CD14-positive monocyte (primary cell): ENCODE measurements at regions not wholly inside any gene's neighbourhood (a gene's known extent, or its start where the extent isn't known, plus 50 kb on each side); places are given as distances from the start of the nearest gene placed in this dataset.
"Not testable (repeated sequence)": the region's sequence is repeated elsewhere in the genome, so short reads cannot be mapped to it uniquely, and the experiment has no call there.

ENCODE experiments used
- DNase-seq, 3 donors: peaks; one replicate each; pipeline ENCODE4 v3.0.0-alpha.2; 2011 to 2022
- H2AFZ ChIP-seq: 2 replicates; pipeline ENCODE4 v1.6.0; 2012; ENCODE audit warnings: mild to moderate bottlenecking, low read depth, low read length, inconsistent platforms; ENCODE audit not compliant: insufficient read depth, poor library complexity, severe bottlenecking
- H3K27ac ChIP-seq, 2 donors: 1 replicate in 1 of 2; 2 replicates in 1 of 2; pipeline ENCODE4 v1.5.1; 2012 to 2013; ENCODE audit warnings: low read length in 2 of 2, control low read depth in 1 of 2, inconsistent platforms in 1 of 2, low read depth in 1 of 2, mild to moderate bottlenecking in 1 of 2
- H3K27me3 ChIP-seq, 2 donors: one replicate each; pipeline versions ENCODE4 v1.6.0 to v1.6.1; 2011 to 2013; ENCODE audit warnings: low read length in 2 of 2; ENCODE audit not compliant: control insufficient read depth in 2 of 2, insufficient read depth in 2 of 2
- H3K36me3 ChIP-seq, 2 donors: replicated peaks in 1 of 2; 1 replicate in 1 of 2; 2 replicates in 1 of 2; pipeline versions ENCODE4 v1.5.1 to v1.6.1; 2012 to 2013; ENCODE audit warnings: low read length in 2 of 2, control low read depth in 1 of 2, inconsistent platforms in 1 of 2, mild to moderate bottlenecking in 1 of 2; ENCODE audit not compliant: insufficient read depth in 2 of 2, control insufficient read depth in 1 of 2
- H3K4me1 ChIP-seq, 2 donors: 1 replicate in 1 of 2; 2 replicates in 1 of 2; pipeline versions ENCODE4 v1.5.1 to v1.6.1; 2012 to 2013; ENCODE audit warnings: low read length in 2 of 2, control low read depth in 1 of 2, inconsistent platforms in 1 of 2, mild to moderate bottlenecking in 1 of 2, moderate library complexity in 1 of 2; ENCODE audit not compliant: insufficient read depth in 2 of 2, control insufficient read depth in 1 of 2
- H3K4me2 ChIP-seq: replicated peaks from 2 replicates; pipeline ENCODE3; 2012; ENCODE audit warnings: low read length, moderate library complexity, mild to moderate bottlenecking; ENCODE audit not compliant: poor library complexity, severe bottlenecking; ENCODE audit errors: extremely low read depth
- H3K4me3 ChIP-seq, 3 experiments: fragments of 200-600 bp in 1 of 3; sonication (generic) in 1 of 3; replicated peaks in 1 of 3; 1 replicate in 2 of 3; 2 replicates in 1 of 3; pipeline ENCODE4 v1.5.1; 2011 to 2013; ENCODE audit warnings: low read length in 3 of 3, mild to moderate bottlenecking in 3 of 3, control low read depth in 2 of 3, low read depth in 2 of 3, inconsistent platforms in 1 of 3, moderate library complexity in 1 of 3
- H3K79me2 ChIP-seq: 2 replicates; pipeline ENCODE4 v1.6.0; 2012; ENCODE audit warnings: mild to moderate bottlenecking, control low read depth, inconsistent platforms, low read length, moderate library complexity; ENCODE audit not compliant: insufficient read depth
- H3K9ac ChIP-seq: 2 replicates; pipeline ENCODE4 v1.6.0; 2017; ENCODE audit warnings: low read length, mild to moderate bottlenecking; ENCODE audit not compliant: insufficient read depth, poor library complexity, severe bottlenecking
- H3K9me3 ChIP-seq, 2 donors: replicated peaks in 1 of 2; 1 replicate in 1 of 2; 2 replicates in 1 of 2; pipeline versions ENCODE4 v1.5.1 to v1.6.1; 2012 to 2013; ENCODE audit warnings: low read length in 2 of 2, control low read depth in 1 of 2; ENCODE audit not compliant: control insufficient read depth in 1 of 2, insufficient read depth in 1 of 2
- H4K20me1 ChIP-seq: 2 replicates; pipeline ENCODE4 v1.6.0; 2012; ENCODE audit warnings: mild to moderate bottlenecking, low read length, control low read depth, moderate library complexity; ENCODE audit not compliant: insufficient read depth
- H3K27ac Mint-ChIP-seq, 7 donors: one replicate each; pipeline ENCODE4 v1.8.0; 2020; ENCODE audit warnings: mild to moderate bottlenecking in 7 of 7, mixed read lengths in 7 of 7, moderate library complexity in 6 of 7, inconsistent platforms in 2 of 7
- H3K27me3 Mint-ChIP-seq, 3 donors: one replicate each; pipeline ENCODE4 v1.8.0; 2021 to 2022; ENCODE audit warnings: low read depth in 3 of 3, mild to moderate bottlenecking in 3 of 3, mixed read lengths in 3 of 3, moderate library complexity in 3 of 3, inconsistent platforms in 1 of 3
- H3K36me3 Mint-ChIP-seq, 2 donors: one replicate each; pipeline ENCODE4 v1.8.0; 2020; ENCODE audit warnings: mixed read lengths in 2 of 2, inconsistent platforms in 1 of 2, mild to moderate bottlenecking in 1 of 2
- H3K4me1 Mint-ChIP-seq: one replicate; pipeline ENCODE4 v1.8.0; 2020; ENCODE audit warnings: mild to moderate bottlenecking, mixed read lengths
- H3K4me3 Mint-ChIP-seq, 2 donors: one replicate each; pipeline ENCODE4 v1.8.0; 2020; ENCODE audit warnings: mild to moderate bottlenecking in 2 of 2, mixed read lengths in 2 of 2, moderate library complexity in 1 of 2
- H3K9me3 Mint-ChIP-seq, 7 donors: one replicate each; pipeline ENCODE4 v1.8.0; 2020 to 2022; ENCODE audit warnings: mixed read lengths in 7 of 7, mild to moderate bottlenecking in 6 of 7, moderate library complexity in 6 of 7, inconsistent platforms in 2 of 7
- WGBS: methylation state at CpG from one replicate; pipeline ENCODE4 v1.1.5; 2013; ENCODE audit warnings: missing lambda C conversion rate; ENCODE audit not compliant: insufficient coverage; 5-methylcytosine and 5-hydroxymethylcytosine counted together
- intact Hi-C, 2 donors: fragments of 100-400 bp; cut with micrococcal nuclease; formaldehyde crosslinking; loops; one replicate each; pipeline versions ENCODE4 v1.15.0 to v1.15.1; 2023
- TF ChIP-seq, protein P1 (sequence below): fragments of 200-600 bp; IDR thresholded peaks from one replicate; pipeline ENCODE4 v1.8.0; 2022; ENCODE audit warnings: antibody characterized with exemption, mild to moderate bottlenecking

DNA sequence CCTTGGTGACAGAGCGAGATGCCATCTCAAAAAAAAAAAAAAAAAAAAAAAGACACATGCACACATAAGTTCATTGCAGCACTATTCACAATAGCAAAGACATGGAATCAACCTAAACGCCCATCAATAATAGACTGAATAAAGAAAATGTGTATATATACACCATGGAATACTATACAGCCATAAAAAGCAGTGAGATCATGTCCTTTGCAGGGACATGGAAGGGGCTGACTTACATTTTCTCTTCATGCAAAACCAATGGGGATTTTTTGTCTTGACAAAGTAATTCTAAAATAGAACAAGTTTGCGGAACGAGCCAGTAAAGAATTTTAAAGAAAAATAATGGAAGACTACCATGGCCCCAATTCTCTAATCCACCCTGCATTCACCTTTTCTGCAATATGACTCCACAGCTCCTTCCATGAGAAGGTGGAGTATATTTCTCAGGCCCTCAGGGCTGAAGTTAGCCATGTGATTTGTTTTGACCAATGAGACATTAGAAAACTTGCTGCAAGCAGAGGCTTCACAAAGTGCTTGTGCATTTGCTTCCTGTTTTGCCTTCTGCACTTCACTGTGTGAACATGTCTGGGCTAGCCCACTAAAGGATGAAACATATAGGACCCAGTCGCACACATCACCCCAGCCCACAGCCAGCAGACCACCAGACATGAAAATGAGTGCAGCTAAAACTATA lies 78.8 kb upstream of the NR5A2 start:
- peaks cover 13% of the 10 kb centered on the region for H3K4me1 Mint-ChIP-seq
- Histone ChIP-seq H2AFZ (no peak overlapping the region), H3K4me1 (peaks cover 0 to 10% of the 10 kb centered on the region in 2 donors), H3K27me3 (no peaks in the 10 kb centered on the region), H3K4me3 (no peak overlapping the region), H3K36me3 (no peaks in the 10 kb centered on the region), H3K79me2 (no peaks in the 10 kb centered on the region), H3K9me3 (no peaks in the 10 kb centered on the region), H3K4me2 (no peak overlapping the region), H4K20me1 (no peaks in the 10 kb centered on the region), H3K27ac (no peak overlapping the region), H3K9ac (no peak overlapping the region)
- H3K4me3 Mint-ChIP-seq = no peak overlapping the region
- H3K9me3 Mint-ChIP-seq = peaks cover 0 to 2% (median 0%) of the 10 kb centered on the region in 7 donors
- H3K27me3 Mint-ChIP-seq = peaks cover 1 to 5% (median 3%) of the 10 kb centered on the region in 3 donors
- DNase-seq = peak in 1 of 3 donors; percentile 6
- intact Hi-C loops = no loop called here
- TF ChIP-seq, protein P1, sequence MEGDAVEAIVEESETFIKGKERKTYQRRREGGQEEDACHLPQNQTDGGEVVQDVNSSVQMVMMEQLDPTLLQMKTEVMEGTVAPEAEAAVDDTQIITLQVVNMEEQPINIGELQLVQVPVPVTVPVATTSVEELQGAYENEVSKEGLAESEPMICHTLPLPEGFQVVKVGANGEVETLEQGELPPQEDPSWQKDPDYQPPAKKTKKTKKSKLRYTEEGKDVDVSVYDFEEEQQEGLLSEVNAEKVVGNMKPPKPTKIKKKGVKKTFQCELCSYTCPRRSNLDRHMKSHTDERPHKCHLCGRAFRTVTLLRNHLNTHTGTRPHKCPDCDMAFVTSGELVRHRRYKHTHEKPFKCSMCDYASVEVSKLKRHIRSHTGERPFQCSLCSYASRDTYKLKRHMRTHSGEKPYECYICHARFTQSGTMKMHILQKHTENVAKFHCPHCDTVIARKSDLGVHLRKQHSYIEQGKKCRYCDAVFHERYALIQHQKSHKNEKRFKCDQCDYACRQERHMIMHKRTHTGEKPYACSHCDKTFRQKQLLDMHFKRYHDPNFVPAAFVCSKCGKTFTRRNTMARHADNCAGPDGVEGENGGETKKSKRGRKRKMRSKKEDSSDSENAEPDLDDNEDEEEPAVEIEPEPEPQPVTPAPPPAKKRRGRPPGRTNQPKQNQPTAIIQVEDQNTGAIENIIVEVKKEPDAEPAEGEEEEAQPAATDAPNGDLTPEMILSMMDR = no peak
- H3K27ac Mint-ChIP-seq = no peak overlapping the region
- 100% methylated on average over 1 of the region's 5 CpGs for WGBS
- no peaks in the 10 kb centered on the region for H3K36me3 Mint-ChIP-seq

DNA sequence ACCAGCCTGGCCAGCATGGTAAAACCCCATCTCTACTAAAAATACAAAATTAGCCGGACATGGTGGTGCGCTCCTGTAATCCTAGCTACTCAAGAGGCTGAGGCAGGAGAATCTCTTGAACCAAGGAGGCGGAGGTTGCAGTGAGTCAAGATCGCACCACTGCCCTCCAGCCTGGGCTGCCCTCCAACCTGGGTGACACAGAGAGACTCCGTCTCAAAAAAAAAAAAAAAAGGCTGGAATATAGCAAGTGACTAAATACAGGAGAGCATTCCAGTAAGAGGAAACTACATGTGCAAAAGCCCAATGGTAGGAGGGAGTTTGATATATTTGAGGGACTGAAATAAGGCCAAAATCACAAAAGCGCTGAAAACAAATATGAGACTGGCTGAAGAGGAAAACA lies 76.5 kb upstream of the NR5A2 start:
- H3K9ac ChIP-seq, H3K4me3 Mint-ChIP-seq, H3K27me3 ChIP-seq, DNase-seq, H3K4me1 Mint-ChIP-seq, H3K79me2 ChIP-seq, H3K4me1 ChIP-seq, H4K20me1 ChIP-seq, H3K36me3 ChIP-seq, H3K27ac ChIP-seq, H3K27me3 Mint-ChIP-seq, intact Hi-C loops, H3K4me2 ChIP-seq, H3K9me3 ChIP-seq, H3K9me3 Mint-ChIP-seq, H3K36me3 Mint-ChIP-seq, H2AFZ ChIP-seq, H3K4me3 ChIP-seq: not testable (repeated sequence)
- WGBS = 100% methylated on average over 5 of the region's 6 CpGs
- H3K27ac Mint-ChIP-seq = peak overlapping the region in 1 of 7 donors; percentile 36
